IMR-90 (cell line): ENCODE measurements at regions not wholly inside any gene's neighbourhood (a gene's known extent, or its start where the extent isn't known, plus 50 kb on each side); places are given as distances from the start of the nearest gene placed in this dataset.

Experiments
- ATAC-seq: fragments of 200-7000 bp; cut with Tn5 transposase; 2 replicates; pipeline ENCODE4 v1.9.1; 2020; ENCODE audit warnings: low read depth, mild to moderate bottlenecking, moderate library complexity
- BruUV-seq: library from RNA; stranded (reverse); fragments of 400-500 nt; replicated peaks from 2 replicates; lab custom pipeline; 2021; lab: Mats Ljungman, UMichigan
- CTCF ChIA-PET: fragments of 300-600 bp; formaldehyde crosslinking; extraction: SDS; loops from one replicate; lab custom pipeline; 2021; ENCODE audit warnings: antibody characterized with exemption; lab: Yijun Ruan, JAX
- POLR2A ChIA-PET: fragments of 300-600 bp; sonication (Branson Sonifier 250); formaldehyde crosslinking; loops from one replicate; lab custom pipeline; 2022; ENCODE audit warnings: antibody characterized with exemption; ENCODE audit not compliant: unreplicated experiment; lab: Charles Lee
- DNase-seq: peaks from one replicate; pipeline ENCODE4 v3.0.0; 2013
- H2AFZ ChIP-seq: replicated peaks from 2 replicates; pipeline ENCODE3; 2013; ENCODE audit warnings: low read length, mild to moderate bottlenecking; ENCODE audit not compliant: poor library complexity
- H2AK5ac ChIP-seq: 2 replicates; pipeline ENCODE4 v1.6.1; 2013; ENCODE audit warnings: low read depth, low read length, inconsistent platforms
- H2AK9ac ChIP-seq: replicated peaks from 2 replicates; pipeline ENCODE3; 2013; ENCODE audit warnings: mild to moderate bottlenecking, low read depth, low read length, moderate library complexity; ENCODE audit not compliant: poor library complexity
- H2BK120ac ChIP-seq: 2 replicates; pipeline ENCODE4 v1.6.1; 2013; ENCODE audit warnings: low read depth, low read length, inconsistent platforms
- H2BK15ac ChIP-seq: 3 replicates; pipeline ENCODE4 v1.6.1; 2013; ENCODE audit warnings: low read depth, low read length, inconsistent platforms
- H2BK20ac ChIP-seq: 2 replicates; pipeline ENCODE4 v1.6.1; 2013; ENCODE audit warnings: low read depth, mild to moderate bottlenecking, inconsistent platforms, low read length, moderate library complexity
- H2BK5ac ChIP-seq: 2 replicates; pipeline ENCODE4 v1.6.1; 2013; ENCODE audit warnings: mild to moderate bottlenecking, low read depth, low read length, inconsistent platforms; ENCODE audit not compliant: poor library complexity, severe bottlenecking
- H3K14ac ChIP-seq: replicated peaks from 2 replicates; pipeline ENCODE4 v1.6.1; 2013; ENCODE audit warnings: low read depth, low read length, inconsistent platforms
- H3K18ac ChIP-seq: 2 replicates; pipeline ENCODE4 v1.6.1; 2013; ENCODE audit warnings: low read depth, low read length, control low read depth
- H3K23ac ChIP-seq: 2 replicates; pipeline ENCODE4 v1.6.1; 2013; ENCODE audit warnings: low read depth, low read length, inconsistent platforms
- H3K27ac ChIP-seq: 2 replicates; pipeline ENCODE4 v1.5.1; 2013; ENCODE audit warnings: mild to moderate bottlenecking, control low read depth, low read length; ENCODE audit not compliant: insufficient read depth
- H3K27me3 ChIP-seq: 2 replicates; pipeline ENCODE4 v1.6.1; 2013; ENCODE audit warnings: low read length; ENCODE audit not compliant: control insufficient read depth, insufficient read depth
- H3K36me3 ChIP-seq: 2 replicates; pipeline ENCODE4 v1.6.1; 2013; ENCODE audit warnings: low read length, mixed read lengths; ENCODE audit not compliant: control insufficient read depth, insufficient read depth
- H3K4ac ChIP-seq: 2 replicates; pipeline ENCODE4 v1.6.1; 2013; ENCODE audit warnings: low read depth, low read length, inconsistent platforms
- H3K4me1 ChIP-seq: 2 replicates; pipeline ENCODE4 v1.6.1; 2013; ENCODE audit warnings: low read length, mixed read lengths; ENCODE audit not compliant: control insufficient read depth, insufficient read depth
- H3K4me2 ChIP-seq: 2 replicates; pipeline ENCODE4 v1.6.1; 2013; ENCODE audit warnings: low read depth, mild to moderate bottlenecking, control low read depth, low read length, moderate library complexity
- H3K4me3 ChIP-seq: 2 replicates; pipeline ENCODE4 v1.5.1; 2013; ENCODE audit warnings: low read depth, mild to moderate bottlenecking, control low read depth, low read length, moderate library complexity; ENCODE audit not compliant: insufficient read depth
- H3K56ac ChIP-seq: 2 replicates; pipeline ENCODE4 v1.6.1; 2013; ENCODE audit warnings: low read length, inconsistent platforms; ENCODE audit not compliant: insufficient read depth; ENCODE audit errors: extremely low read depth
- H3K79me1 ChIP-seq, 2 experiments: 2 replicates each; pipeline ENCODE4 v1.6.1; 2013; ENCODE audit warnings: low read length in 2 of 2, inconsistent platforms in 1 of 2, low read depth in 1 of 2
- H3K9ac ChIP-seq: 2 replicates; pipeline ENCODE4 v1.6.1; 2013; ENCODE audit warnings: low read depth, low read length, control low read depth
- H3K9me1 ChIP-seq: 2 replicates; pipeline ENCODE4 v1.6.1; 2013; ENCODE audit warnings: low read length, inconsistent platforms; ENCODE audit not compliant: insufficient read depth
- H3K9me3 ChIP-seq: 2 replicates; pipeline ENCODE4 v1.6.1; 2013; ENCODE audit warnings: low read length; ENCODE audit not compliant: control insufficient read depth, insufficient read depth
- H4K20me1 ChIP-seq: 2 replicates; pipeline ENCODE4 v1.6.1; 2013; ENCODE audit warnings: low read length, inconsistent platforms; ENCODE audit not compliant: insufficient read depth
- H4K5ac ChIP-seq: 2 replicates; pipeline ENCODE4 v1.6.1; 2013; ENCODE audit warnings: mild to moderate bottlenecking, low read depth, low read length, control low read depth
- H4K8ac ChIP-seq, 2 experiments: 2 replicates each; pipeline ENCODE4 v1.6.1; 2013; ENCODE audit warnings: low read depth in 2 of 2, low read length in 2 of 2, control low read depth in 1 of 2, inconsistent platforms in 1 of 2
- H4K91ac ChIP-seq: 2 replicates; pipeline ENCODE4 v1.6.1; 2013; ENCODE audit warnings: low read depth, low read length, inconsistent platforms; ENCODE audit not compliant: insufficient read depth
- BHLHE40 ChIP-seq: fragments of 150-350 bp; IDR thresholded peaks from 2 replicates; pipeline ENCODE4 v1.6.1; 2016; ENCODE audit warnings: mild to moderate bottlenecking, low read depth, low read length
- CEBPB ChIP-seq: IDR thresholded peaks from 2 replicates; pipeline ENCODE4 v1.6.1; 2012; ENCODE audit warnings: low read depth, low read length, improper control_type of control experiment
- CHD1 ChIP-seq: IDR thresholded peaks from 2 replicates; pipeline ENCODE4 v1.6.1; 2012; ENCODE audit warnings: low read depth, low read length, improper control_type of control experiment
- ELK1 ChIP-seq: fragments of 150-350 bp; IDR thresholded peaks from 2 replicates; pipeline ENCODE4 v1.6.1; 2016; ENCODE audit warnings: low read depth, mild to moderate bottlenecking, low read length, moderate library complexity, borderline replicate concordance
- FOS ChIP-seq: fragments of 150-350 bp; IDR thresholded peaks from 2 replicates; pipeline ENCODE4 v1.6.1; 2016; ENCODE audit warnings: low read depth, low read length
- MAFK ChIP-seq: IDR thresholded peaks from 2 replicates; pipeline ENCODE4 v1.6.1; 2012; ENCODE audit warnings: low read depth, low read length, improper control_type of control experiment
- MAZ ChIP-seq: IDR thresholded peaks from 2 replicates; pipeline ENCODE4 v1.6.1; 2012; ENCODE audit warnings: low read depth, mild to moderate bottlenecking, low read length, improper control_type of control experiment, moderate library complexity, borderline replicate concordance
- MXI1 ChIP-seq: IDR thresholded peaks from 2 replicates; pipeline ENCODE4 v1.6.1; 2012; ENCODE audit warnings: low read depth, mild to moderate bottlenecking, low read length, moderate library complexity, borderline replicate concordance
- NFE2L2 ChIP-seq: fragments of 150-350 bp; IDR thresholded peaks from 2 replicates; pipeline ENCODE4 v1.6.1; 2016; ENCODE audit warnings: low read depth, mild to moderate bottlenecking, low read length
- POLR2A ChIP-seq: IDR thresholded peaks from 2 replicates; pipeline ENCODE4 v1.6.1; 2012; ENCODE audit warnings: mild to moderate bottlenecking, low read depth, low read length
- RAD21 ChIP-seq: IDR thresholded peaks from 2 replicates; pipeline ENCODE4 v1.6.1; 2012; ENCODE audit warnings: low read length, improper control_type of control experiment
- RCOR1 ChIP-seq: IDR thresholded peaks from 2 replicates; pipeline ENCODE4 v1.6.1; 2012; ENCODE audit warnings: mild to moderate bottlenecking, low read length, improper control_type of control experiment; ENCODE audit not compliant: insufficient replicate concordance
- RFX5 ChIP-seq: IDR thresholded peaks from 2 replicates; pipeline ENCODE4 v1.8.0; 2012; ENCODE audit warnings: low read depth, mild to moderate bottlenecking, low read length, moderate library complexity
- SMC3 ChIP-seq: fragments of 150-350 bp; IDR thresholded peaks from 2 replicates; pipeline ENCODE4 v1.6.1; 2016; ENCODE audit warnings: low read depth, mild to moderate bottlenecking, antibody characterized with exemption, low read length, moderate library complexity
- USF2 ChIP-seq: fragments of 150-350 bp; IDR thresholded peaks from 2 replicates; pipeline ENCODE4 v1.6.1; 2017; ENCODE audit warnings: mild to moderate bottlenecking, antibody characterized with exemption, low read length, low read depth
- WGBS, 2 experiments: methylation state at CpG; one replicate each; pipeline versions ENCODE4 v1.1.5 to v1.1.7; 2013; ENCODE audit warnings: missing lambda C conversion rate in 2 of 2; ENCODE audit not compliant: insufficient read length in 1 of 2; ENCODE audit errors: extremely low coverage in 2 of 2; 5-methylcytosine and 5-hydroxymethylcytosine counted together
- dilution Hi-C: fragments of 300-500 bp; cut with HindIII; formaldehyde crosslinking; loops from one replicate; pipeline ENCODE4 v1.14.3; 2018; ENCODE audit warnings: low sequenced_read_pairs; ENCODE audit not compliant: unreplicated experiment
- in situ Hi-C: fragments of 300-500 bp; cut with MboI; formaldehyde crosslinking; loops from 3 replicates; pipeline ENCODE4 v1.14.3; 2019; ENCODE audit warnings: low sequenced_read_pairs, inconsistent platforms, mixed read lengths
- intact Hi-C: fragments of 100-400 bp; cut with micrococcal nuclease; formaldehyde crosslinking; loops from 2 replicates; pipeline ENCODE4 v1.10.0; 2022
- TF ChIP-seq, protein P1 (sequence below): conservative IDR thresholded peaks from 2 replicates; pipeline ENCODE4 v1.5.1; 2012; ENCODE audit warnings: mild to moderate bottlenecking, low read depth, low read length, improper control_type of control experiment

GRCh38 chr5:133849116-133849515, 119.3 kb downstream of the C5orf15 start:
- Histone ChIP-seq H2AK5ac (no peak overlapping the region), H3K27ac (no peak overlapping the region)
- POLR2A ChIA-PET: no interaction called here

More at GRCh38 chr5:133849116-133849515, 119.3 kb downstream of the C5orf15 start:
- no peaks in the 10 kb centered on the region for H3K79me1 ChIP-seq
- peaks cover 13% of the 10 kb centered on the region for H3K27me3 ChIP-seq
- H4K91ac ChIP-seq: no peak overlapping the region
- no peaks in the 10 kb centered on the region for H3K4me1 ChIP-seq
- no peak overlapping the region for H3K4ac ChIP-seq
- H2BK20ac ChIP-seq: no peak overlapping the region
- no peak overlapping the region for H3K23ac ChIP-seq
- H2BK120ac ChIP-seq: no peak overlapping the region
- no peak overlapping the region for H4K8ac ChIP-seq
- H2AK9ac ChIP-seq: no peak overlapping the region
- H3K56ac ChIP-seq: no peak overlapping the region
- H2AFZ ChIP-seq: no peak overlapping the region
- no CpG with 5 or more reads among the region's 8 CpGs for WGBS, 2 experiments
- dilution Hi-C loops: no loop called here
- H2BK15ac ChIP-seq: no peak overlapping the region
- no peak overlapping the region for H3K14ac ChIP-seq
- no peaks in the 10 kb centered on the region for H3K36me3 ChIP-seq
- ATAC-seq (no peak), DNase-seq (no peak)
- H4K20me1 ChIP-seq: no peaks in the 10 kb centered on the region
- no peak overlapping the region for H4K5ac ChIP-seq
- CTCF ChIA-PET: no interaction called here
- no peaks in the 10 kb centered on the region for H3K9me1 ChIP-seq
- no peak overlapping the region for H3K4me2 ChIP-seq
- TF ChIP-seq SMC3: no peak
- TF ChIP-seq CHD1: no peak
- TF ChIP-seq CEBPB: no peak
- no peak for TF ChIP-seq MXI1
- no peak for TF ChIP-seq MAZ
- no peak for TF ChIP-seq BHLHE40
- no peak for TF ChIP-seq POLR2A
- TF ChIP-seq RCOR1: no peak
- TF ChIP-seq FOS: no peak
- TF ChIP-seq NFE2L2: no peak
- TF ChIP-seq, protein P1, sequence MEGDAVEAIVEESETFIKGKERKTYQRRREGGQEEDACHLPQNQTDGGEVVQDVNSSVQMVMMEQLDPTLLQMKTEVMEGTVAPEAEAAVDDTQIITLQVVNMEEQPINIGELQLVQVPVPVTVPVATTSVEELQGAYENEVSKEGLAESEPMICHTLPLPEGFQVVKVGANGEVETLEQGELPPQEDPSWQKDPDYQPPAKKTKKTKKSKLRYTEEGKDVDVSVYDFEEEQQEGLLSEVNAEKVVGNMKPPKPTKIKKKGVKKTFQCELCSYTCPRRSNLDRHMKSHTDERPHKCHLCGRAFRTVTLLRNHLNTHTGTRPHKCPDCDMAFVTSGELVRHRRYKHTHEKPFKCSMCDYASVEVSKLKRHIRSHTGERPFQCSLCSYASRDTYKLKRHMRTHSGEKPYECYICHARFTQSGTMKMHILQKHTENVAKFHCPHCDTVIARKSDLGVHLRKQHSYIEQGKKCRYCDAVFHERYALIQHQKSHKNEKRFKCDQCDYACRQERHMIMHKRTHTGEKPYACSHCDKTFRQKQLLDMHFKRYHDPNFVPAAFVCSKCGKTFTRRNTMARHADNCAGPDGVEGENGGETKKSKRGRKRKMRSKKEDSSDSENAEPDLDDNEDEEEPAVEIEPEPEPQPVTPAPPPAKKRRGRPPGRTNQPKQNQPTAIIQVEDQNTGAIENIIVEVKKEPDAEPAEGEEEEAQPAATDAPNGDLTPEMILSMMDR: no peak
- TF ChIP-seq RAD21: no peak
- no peak for TF ChIP-seq RFX5
- TF ChIP-seq MAFK: no peak
- TF ChIP-seq ELK1: no peak
- no peak for TF ChIP-seq USF2
- no peak overlapping the region for H3K4me3 ChIP-seq
- no peak overlapping the region for H2BK5ac ChIP-seq
- no TSS peak for BruUV-seq
- H3K9ac ChIP-seq: no peak overlapping the region
- intact Hi-C loops: no loop called here
- H3K9me3 ChIP-seq: no peaks in the 10 kb centered on the region
- no peak overlapping the region for H3K18ac ChIP-seq
- in situ Hi-C loops: no loop called here
